ENCODE measurements at regions not wholly inside any gene's neighbourhood (a gene's known extent, or its start where the extent isn't known, plus 50 kb on each side); places are given as distances from the start of the nearest gene placed in this dataset.

- POLR2A ChIA-PET = no interaction called here
- H3K9me3 ChIP-seq = no peaks in the 10 kb centered on the region
- CTCF ChIA-PET = no interaction called here
- intact Hi-C loops (cut with micrococcal nuclease; ENCODE audit: unreplicated experiment) = no loop called here
- peaks cover 2% of the 10 kb centered on the region for H3K27me3 Mint-ChIP-seq (ENCODE audit: insufficient read depth, unreplicated experiment)
- no peak overlapping the region for H3K4me3 ChIP-seq (ENCODE audit: low read depth, low read length)
- no peak for TF ChIP-seq CTCF (IDR thresholded peaks at IDR 0.05; ENCODE audit: insufficient read depth in 1 of 2, low read depth in 1 of 2, low read length in 1 of 2, severe bottlenecking in 1 of 2, unreplicated experiment in 1 of 2)
- no TSS peak for BruUV-seq (replicated peaks)
- no peaks in the 10 kb centered on the region for H3K4me1 ChIP-seq
- H3K9me3 Mint-ChIP-seq (ENCODE audit: unreplicated experiment) = peaks cover 12% of the 10 kb centered on the region
- H3K27me3 ChIP-seq (replicated peaks; ENCODE audit: control insufficient read depth, insufficient read depth, low read length) = no peaks in the 10 kb centered on the region; the same call in 1 of the 2 replicates
- H3K4me1 Mint-ChIP-seq (ENCODE audit: low read depth, unreplicated experiment) = no peaks in the 10 kb centered on the region
- DNase-seq = no peak
- H3K36me3 ChIP-seq (ENCODE audit: control insufficient read depth, insufficient read depth, low read length) = no peaks in the 10 kb centered on the region
- no peak overlapping the region for H3K4me3 Mint-ChIP-seq (ENCODE audit: unreplicated experiment)
- no peak overlapping the region for H3K27ac Mint-ChIP-seq (ENCODE audit: unreplicated experiment)
- H3K36me3 Mint-ChIP-seq (ENCODE audit: insufficient read depth, unreplicated experiment) = no peaks in the 10 kb centered on the region
These were observed 296.3 kb upstream of the NRP1 start for GRCh38 chr10:33630761-33631160.

- no peak overlapping the region for H3K4me3 ChIP-seq (ENCODE audit: low read depth, low read length)
- Mint-ChIP-seq H3K27me3 (ENCODE audit: insufficient read depth, unreplicated experiment) (peaks cover 2% of the 10 kb centered on the region), H3K9me3 (ENCODE audit: unreplicated experiment) (peaks cover 12% of the 10 kb centered on the region), H3K36me3 (ENCODE audit: insufficient read depth, unreplicated experiment) (no peaks in the 10 kb centered on the region), H3K4me1 (ENCODE audit: low read depth, unreplicated experiment) (no peaks in the 10 kb centered on the region), H3K4me3 (ENCODE audit: unreplicated experiment) (no peak overlapping the region), H3K27ac (ENCODE audit: unreplicated experiment) (no peak overlapping the region)
- no peaks in the 10 kb centered on the region for H3K27me3 ChIP-seq (replicated peaks; ENCODE audit: control insufficient read depth, insufficient read depth, low read length)
- H3K9me3 ChIP-seq = no peaks in the 10 kb centered on the region
- intact Hi-C loops (cut with micrococcal nuclease; ENCODE audit: unreplicated experiment) = no loop called here
- no peak for TF ChIP-seq CTCF (IDR thresholded peaks at IDR 0.05; ENCODE audit: insufficient read depth in 1 of 2, low read depth in 1 of 2, low read length in 1 of 2, severe bottlenecking in 1 of 2, unreplicated experiment in 1 of 2)
- POLR2A ChIA-PET = no interaction called here
- DNase-seq = no peak
- CTCF ChIA-PET = no interaction called here
- H3K36me3 ChIP-seq (ENCODE audit: control insufficient read depth, insufficient read depth, low read length) = no peaks in the 10 kb centered on the region
- H3K4me1 ChIP-seq = no peaks in the 10 kb centered on the region
- no TSS peak for BruUV-seq (replicated peaks)
These were observed 293.1 kb upstream of the NRP1 start for GRCh38 chr10:33627611-33628010.

- POLR2A ChIA-PET = no interaction called here
- TF ChIP-seq CTCF (IDR thresholded peaks at IDR 0.05; ENCODE audit: insufficient read depth in 1 of 2, low read depth in 1 of 2, low read length in 1 of 2, severe bottlenecking in 1 of 2, unreplicated experiment in 1 of 2) = no peak
- Mint-ChIP-seq H3K4me3 (ENCODE audit: unreplicated experiment) (no peak overlapping the region), H3K4me1 (ENCODE audit: low read depth, unreplicated experiment) (no peaks in the 10 kb centered on the region), H3K27me3 (ENCODE audit: insufficient read depth, unreplicated experiment) (peaks cover 2% of the 10 kb centered on the region), H3K27ac (ENCODE audit: unreplicated experiment) (no peak overlapping the region), H3K9me3 (ENCODE audit: unreplicated experiment) (peaks cover 12% of the 10 kb centered on the region), H3K36me3 (ENCODE audit: insufficient read depth, unreplicated experiment) (no peaks in the 10 kb centered on the region)
- no peaks in the 10 kb centered on the region for H3K27me3 ChIP-seq (replicated peaks; ENCODE audit: control insufficient read depth, insufficient read depth, low read length)
- CTCF ChIA-PET = no interaction called here
- H3K36me3 ChIP-seq (ENCODE audit: control insufficient read depth, insufficient read depth, low read length) = no peaks in the 10 kb centered on the region
- DNase-seq = no peak
- no peaks in the 10 kb centered on the region for H3K9me3 ChIP-seq
- H3K4me3 ChIP-seq (ENCODE audit: low read depth, low read length) = no peak overlapping the region
- intact Hi-C loops (cut with micrococcal nuclease; ENCODE audit: unreplicated experiment) = no loop called here
- BruUV-seq (replicated peaks) = no TSS peak
- no peaks in the 10 kb centered on the region for H3K4me1 ChIP-seq
These were observed 292.5 kb upstream of the NRP1 start for GRCh38 chr10:33626798-33627466.

Measured in Caco-2 (cell line).